Activated CD4-positive, alpha-beta T cell treated with anti-CD3 and anti-CD28 coated beads, Interleukin-2, Interleukin-4, amounts not matched to agents 100 ng/mL and 50 ng/mL, durations not matched to agents 16 hours and 8 hours (primary cell): ENCODE measurements at regions not wholly inside any gene's neighbourhood (a gene's known extent, or its start where the extent isn't known, plus 50 kb on each side); places are given as distances from the start of the nearest gene placed in this dataset.

Experiments
- DNase-seq: peaks from one replicate; pipeline ENCODE4 v3.0.0-alpha.2; 2020; ENCODE audit warnings: low spot score

DNA sequence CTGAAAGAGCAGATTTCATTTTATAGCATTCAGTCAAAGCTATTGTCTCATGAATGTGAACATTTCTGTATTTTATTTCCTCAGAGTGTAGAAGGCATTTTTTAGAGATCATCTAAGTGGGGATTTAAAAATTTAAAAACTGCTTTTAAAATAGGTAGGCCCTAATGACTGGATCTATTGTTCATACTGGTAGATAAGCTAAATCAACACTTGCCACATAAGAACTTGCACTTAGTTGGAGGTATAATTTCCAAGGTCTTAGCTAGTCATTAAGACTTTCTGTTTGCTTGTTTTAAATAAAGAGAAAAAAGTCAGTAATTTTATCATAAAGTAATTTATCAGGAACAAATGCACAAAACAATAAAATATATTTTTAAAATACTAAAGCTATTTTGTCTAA lies 75.2 kb upstream of the LMO3 start:
- DNase-seq, result no peak

DNA sequence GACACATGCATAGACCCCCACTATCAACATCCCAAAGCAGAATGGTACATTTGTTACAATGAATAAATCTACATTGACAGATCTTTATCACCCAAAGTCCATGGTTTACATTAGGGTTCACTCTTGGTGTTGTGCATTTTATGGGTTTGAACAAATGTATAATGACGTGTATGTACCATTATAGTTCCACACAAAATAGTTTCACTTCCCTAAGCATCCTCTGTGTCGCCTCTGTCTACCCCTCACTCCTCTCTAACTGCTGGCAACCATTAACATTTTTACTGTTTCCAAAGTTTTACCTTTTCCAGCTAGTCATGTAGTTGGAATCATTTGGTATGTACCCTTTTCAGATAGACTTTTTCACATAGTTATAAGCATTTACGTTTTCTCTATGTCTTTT lies 69.5 kb upstream of the LMO3 start:
- no peak for DNase-seq

DNA sequence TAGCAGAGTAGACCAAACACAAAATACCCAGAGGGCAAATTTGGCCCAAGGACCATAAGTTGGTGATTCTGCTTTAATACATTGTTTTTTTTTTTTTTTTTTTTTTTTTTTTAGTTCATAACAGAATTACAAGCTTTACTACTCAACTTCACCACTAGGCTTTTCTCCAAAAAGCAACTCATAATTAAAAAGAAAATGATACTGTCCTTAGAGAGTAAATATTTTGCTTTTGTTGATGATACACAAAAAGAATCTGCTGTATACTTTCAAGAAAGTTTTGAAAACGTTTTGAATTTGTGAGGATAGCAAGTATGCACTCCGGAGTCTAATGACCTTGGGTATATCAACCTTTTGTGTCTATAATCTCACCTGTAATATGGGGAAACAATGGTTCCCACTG lies 68.9 kb upstream of the LMO3 start:
- no peak for DNase-seq

DNA sequence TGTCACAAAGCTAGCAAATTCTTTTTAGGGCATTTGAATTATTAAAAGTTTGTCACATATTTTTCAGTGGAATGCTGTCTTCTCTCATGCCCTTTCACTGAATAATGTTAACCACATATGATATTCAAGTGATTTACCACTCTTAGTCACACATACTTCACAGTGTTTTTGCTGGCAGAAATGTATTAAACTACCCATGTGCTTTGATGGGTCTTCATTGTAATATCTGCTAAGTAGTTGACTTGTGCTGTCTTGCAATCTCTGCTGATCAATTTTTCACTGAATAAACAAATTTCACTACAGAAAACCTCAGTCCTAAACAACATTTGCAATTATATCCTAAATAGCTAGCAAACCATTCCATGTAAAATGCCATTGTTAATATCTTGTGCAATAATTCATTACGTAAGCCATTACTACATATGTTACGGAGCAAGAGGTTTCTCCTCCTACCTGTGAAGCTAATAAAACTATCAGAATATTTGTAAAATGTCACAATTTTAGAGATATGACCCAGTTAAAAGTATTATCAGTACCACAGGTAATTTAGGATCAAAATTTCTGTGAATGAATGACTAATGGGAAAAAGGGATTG lies 64.6 kb upstream of the LMO3 start:
- no peak for DNase-seq

DNA sequence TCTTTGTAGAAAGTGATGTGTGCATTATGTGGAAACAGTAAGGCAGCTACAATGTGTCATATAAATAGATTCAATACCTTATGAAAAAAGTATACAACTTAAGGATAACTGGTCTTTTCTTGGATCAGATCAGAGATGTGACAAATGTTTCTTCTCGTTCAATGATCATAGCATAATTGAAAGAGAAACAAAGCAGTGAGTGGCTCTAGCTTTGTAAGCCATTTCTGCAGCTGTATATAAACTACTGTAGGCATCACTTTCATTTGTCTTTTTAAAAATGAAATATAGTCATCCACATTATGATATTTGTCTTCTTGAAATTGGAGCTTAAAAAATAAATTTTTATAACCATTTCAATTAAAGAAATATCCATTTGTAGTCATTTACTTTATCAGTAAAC lies 63.8 kb upstream of the LMO3 start:
- no peak for DNase-seq

DNA sequence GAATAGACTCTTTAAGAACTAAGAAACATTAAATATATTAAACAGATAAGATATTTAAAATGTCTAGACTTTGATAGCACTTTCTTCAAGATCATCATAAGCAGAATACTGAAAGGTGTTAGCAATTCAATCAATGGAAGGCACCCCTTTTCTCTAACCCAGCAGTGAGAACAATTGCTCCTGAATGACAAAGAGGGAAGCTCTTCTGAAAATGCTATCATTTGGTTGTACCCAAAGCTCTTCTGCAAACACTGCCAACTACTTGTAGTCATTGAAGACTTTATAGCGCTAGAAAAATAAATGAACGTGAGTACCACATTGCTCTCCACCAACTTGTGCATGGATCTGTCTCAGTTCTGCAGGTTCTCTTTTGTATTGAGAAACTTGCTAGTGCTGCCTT lies 62.2 kb upstream of the LMO3 start:
- DNase-seq, result no peak

DNA sequence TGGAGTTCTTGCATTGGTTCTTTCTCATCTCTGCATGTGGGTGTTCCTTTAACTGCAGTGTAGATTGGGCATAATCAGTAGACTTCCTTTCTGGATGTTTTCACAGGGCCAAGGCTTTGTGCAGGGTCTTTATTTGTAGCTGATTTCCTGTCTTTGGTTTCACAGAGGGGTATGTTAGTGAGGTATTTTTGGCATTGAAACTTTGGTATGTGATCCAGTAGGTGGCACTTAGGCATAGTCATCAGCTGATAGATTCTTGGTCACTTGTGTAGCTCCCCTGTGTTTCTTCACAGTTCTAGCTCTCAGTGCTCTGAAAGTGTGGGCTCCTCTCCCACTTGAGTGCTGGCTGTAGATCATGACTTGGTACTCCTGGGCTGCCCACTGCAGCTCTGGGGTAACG lies 52.7 kb upstream of the LMO3 start:
- DNase-seq, result no peak
